H9 (cell line): ENCODE measurements at regions not wholly inside any gene's neighbourhood (a gene's known extent, or its start where the extent isn't known, plus 50 kb on each side); places are given as distances from the start of the nearest gene placed in this dataset.

Source experiments
- DNase-seq: peaks from one replicate; pipeline ENCODE4 v3.0.0-alpha.2; 2017
- H2AFZ ChIP-seq: one replicate; pipeline ENCODE4 v1.6.1; 2013; ENCODE audit warnings: mild to moderate bottlenecking, low read length, control low read depth, moderate library complexity
- H2AK5ac ChIP-seq: 2 replicates; pipeline ENCODE4 v1.6.1; 2013; ENCODE audit warnings: low read length, control low read depth, mixed read lengths; ENCODE audit not compliant: insufficient read length
- H2BK120ac ChIP-seq: one replicate; pipeline ENCODE4 v1.6.1; 2013; ENCODE audit warnings: low read depth, mild to moderate bottlenecking, low read length, control low read depth, inconsistent platforms; ENCODE audit not compliant: poor library complexity, severe bottlenecking
- H2BK12ac ChIP-seq: 2 replicates; pipeline ENCODE4 v1.6.1; 2013; ENCODE audit warnings: low read length, control low read depth, mixed read lengths, low read depth; ENCODE audit not compliant: insufficient read length
- H2BK15ac ChIP-seq: 2 replicates; pipeline ENCODE4 v1.6.1; 2013; ENCODE audit warnings: low read depth, low read length, control low read depth
- H2BK20ac ChIP-seq: one replicate; pipeline ENCODE4 v1.6.1; 2013; ENCODE audit warnings: low read depth, mild to moderate bottlenecking, low read length, control low read depth, inconsistent platforms; ENCODE audit not compliant: poor library complexity, severe bottlenecking
- H2BK5ac ChIP-seq: 2 replicates; pipeline ENCODE4 v1.6.1; 2013; ENCODE audit warnings: low read length, control low read depth, mixed read lengths; ENCODE audit not compliant: insufficient read length
- H3K14ac ChIP-seq: 2 replicates; pipeline ENCODE4 v1.6.1; 2013; ENCODE audit warnings: low read length, control low read depth; ENCODE audit not compliant: insufficient read depth
- H3K18ac ChIP-seq: 2 replicates; pipeline ENCODE4 v1.6.1; 2013; ENCODE audit warnings: low read depth, mild to moderate bottlenecking, mixed read lengths, low read length, control low read depth; ENCODE audit not compliant: insufficient read length
- H3K23ac ChIP-seq: 2 replicates; pipeline ENCODE4 v1.6.1; 2013; ENCODE audit warnings: low read length, control low read depth, mixed read lengths, low read depth; ENCODE audit not compliant: insufficient read length
- H3K23me2 ChIP-seq: 2 replicates; pipeline ENCODE4 v1.6.1; 2013; ENCODE audit warnings: low read depth, mild to moderate bottlenecking, mixed read lengths, low read length, control low read depth; ENCODE audit not compliant: insufficient read length, poor library complexity, severe bottlenecking
- H3K27ac ChIP-seq: 2 replicates; pipeline ENCODE4 v1.5.1; 2013; ENCODE audit warnings: low read length, control low read depth, mixed read lengths, low read depth; ENCODE audit not compliant: insufficient read length
- H3K27me3 ChIP-seq: 2 replicates; pipeline ENCODE4 v1.6.1; 2013; ENCODE audit warnings: low read length, control low read depth, inconsistent platforms; ENCODE audit not compliant: insufficient read depth
- H3K4ac ChIP-seq: 2 replicates; pipeline ENCODE4 v1.6.1; 2013; ENCODE audit warnings: low read depth, mild to moderate bottlenecking, control low read depth, inconsistent platforms, low read length, moderate library complexity
- H3K4me1 ChIP-seq: 2 replicates; pipeline ENCODE4 v1.6.1; 2013; ENCODE audit warnings: low read length, control low read depth, inconsistent platforms; ENCODE audit not compliant: insufficient read depth
- H3K4me2 ChIP-seq: 2 replicates; pipeline ENCODE4 v1.6.1; 2013; ENCODE audit warnings: low read length, control low read depth, mixed read lengths; ENCODE audit not compliant: insufficient read length, insufficient read depth
- H3K56ac ChIP-seq: 2 replicates; pipeline ENCODE4 v1.6.1; 2013; ENCODE audit warnings: low read depth, mild to moderate bottlenecking, mixed read lengths, low read length, control low read depth; ENCODE audit not compliant: insufficient read length
- H3K79me1 ChIP-seq: 2 replicates; pipeline ENCODE4 v1.6.1; 2013; ENCODE audit warnings: low read depth, mild to moderate bottlenecking, moderate library complexity, low read length, control low read depth, inconsistent platforms; ENCODE audit not compliant: insufficient read depth, poor library complexity, severe bottlenecking
- H3K79me2 ChIP-seq: 2 replicates; pipeline ENCODE4 v1.6.1; 2013; ENCODE audit warnings: low read length, control low read depth, inconsistent platforms; ENCODE audit not compliant: insufficient read depth
- H3K9ac ChIP-seq: 2 replicates; pipeline ENCODE4 v1.6.1; 2013; ENCODE audit warnings: low read length, control low read depth, mixed read lengths; ENCODE audit not compliant: insufficient read length; ENCODE audit errors: extremely low read depth
- H3K9me3 ChIP-seq: one replicate; pipeline ENCODE4 v1.6.1; 2013; ENCODE audit warnings: low read depth, low read length, inconsistent platforms; ENCODE audit not compliant: control insufficient read depth
- H3T11ph ChIP-seq: one replicate; pipeline ENCODE4 v1.6.1; 2013; ENCODE audit warnings: mild to moderate bottlenecking, low read length, control low read depth, inconsistent platforms
- H4K20me1 ChIP-seq: one replicate; pipeline ENCODE4 v1.6.1; 2013; ENCODE audit not compliant: control insufficient read depth, insufficient read length, insufficient read depth
- H4K5ac ChIP-seq: 2 replicates; pipeline ENCODE4 v1.6.1; 2013; ENCODE audit warnings: low read depth, mild to moderate bottlenecking, mixed read lengths, low read length, control low read depth; ENCODE audit not compliant: insufficient read length
- H4K8ac ChIP-seq: replicated peaks from 2 replicates; pipeline ENCODE4 v1.6.1; 2013; ENCODE audit warnings: low read length, control low read depth, mixed read lengths, low read depth; ENCODE audit not compliant: insufficient read length
- H4K91ac ChIP-seq: 2 replicates; pipeline ENCODE4 v1.6.1; 2013; ENCODE audit warnings: low read depth, mild to moderate bottlenecking, moderate library complexity, mixed read lengths, low read length, control low read depth; ENCODE audit not compliant: insufficient read length
- H3K27ac Mint-ChIP-seq, 3 experiments: 2 replicates in 2 of 3; 3 replicates in 1 of 3; pipeline ENCODE4 v1.8.0; 2020 to 2021; ENCODE audit warnings: mixed read lengths in 3 of 3, mild to moderate bottlenecking in 1 of 3, moderate library complexity in 1 of 3
- H3K27me3 Mint-ChIP-seq: 2 replicates; pipeline ENCODE4 v1.8.0; 2021; ENCODE audit warnings: low read depth, mild to moderate bottlenecking, moderate library complexity, mixed read lengths
- H3K36me3 Mint-ChIP-seq, 3 experiments: 2 replicates in 2 of 3; 3 replicates in 1 of 3; pipeline ENCODE4 v1.8.0; 2020 to 2021; ENCODE audit warnings: low read depth in 3 of 3, mixed read lengths in 3 of 3; ENCODE audit not compliant: insufficient read depth in 1 of 3
- H3K4me1 Mint-ChIP-seq, 2 experiments: 2 replicates each; pipeline ENCODE4 v1.8.0; 2020; ENCODE audit warnings: mixed read lengths in 2 of 2
- H3K4me3 Mint-ChIP-seq, 2 experiments: 2 replicates in 1 of 2; 3 replicates in 1 of 2; pipeline ENCODE4 v1.8.0; 2020 to 2021; ENCODE audit warnings: mild to moderate bottlenecking in 2 of 2, mixed read lengths in 2 of 2, moderate library complexity in 1 of 2
- H3K9me3 Mint-ChIP-seq, 2 experiments: 2 replicates in 1 of 2; 3 replicates in 1 of 2; pipeline ENCODE4 v1.8.0; 2020; ENCODE audit warnings: mild to moderate bottlenecking in 2 of 2, mixed read lengths in 2 of 2, moderate library complexity in 1 of 2
- CTCF ChIP-seq: fragments of 200-600 bp; sonication (generic); conservative IDR thresholded peaks from 3 replicates; pipeline ENCODE4 v1.8.0; 2021; ENCODE audit warnings: antibody characterized with exemption, mild to moderate bottlenecking
- WGBS: extraction: QIAGEN DNeasy Blood & Tissue Kit; methylation state at CpG from one replicate; pipeline ENCODE4 v1.1.7; 2013; ENCODE audit warnings: missing lambda C conversion rate, low lambda C conversion rate, mixed read lengths; ENCODE audit not compliant: insufficient read length; ENCODE audit errors: extremely low coverage; 5-methylcytosine and 5-hydroxymethylcytosine counted together

- WGBS, result no CpG with 5 or more reads among the region's 2 CpGs
- Histone ChIP-seq H3K4me1 (no peaks in the 10 kb centered on the region), H4K8ac (no peak overlapping the region), H2BK15ac (no peak overlapping the region), H2BK20ac (no peak overlapping the region), H4K20me1 (no peaks in the 10 kb centered on the region), H3K56ac (no peak overlapping the region), H2BK12ac (no peak overlapping the region), H3T11ph (no peak overlapping the region), H2AFZ (no peak overlapping the region), H3K79me1 (no peaks in the 10 kb centered on the region), H3K27me3 (no peaks in the 10 kb centered on the region), H3K79me2 (no peaks in the 10 kb centered on the region), H3K4ac (no peak overlapping the region), H3K9me3 (peaks cover 40% of the 10 kb centered on the region), H2BK5ac (no peak overlapping the region), H3K23me2 (no peaks in the 10 kb centered on the region), H3K14ac (no peak overlapping the region), H3K18ac (no peak overlapping the region), H3K27ac (no peak overlapping the region), H2BK120ac (no peak overlapping the region), H4K5ac (no peak overlapping the region), H2AK5ac (no peak overlapping the region), H3K23ac (no peak overlapping the region), H4K91ac (no peak overlapping the region), H3K9ac (no peak overlapping the region), H3K4me2 (no peak overlapping the region)
- H3K36me3 Mint-ChIP-seq, result peaks cover 0 to 1% (median 0%) of the 10 kb centered on the region in 3 experiments; a peak in 2 of 7 replicates
- no peak overlapping the region for H3K27ac Mint-ChIP-seq
- H3K9me3 Mint-ChIP-seq, result peaks cover 81 to 82% of the 10 kb centered on the region in 2 experiments
- no peak overlapping the region for H3K4me3 Mint-ChIP-seq
- no peak for DNase-seq
- TF ChIP-seq CTCF, result no peak
- peaks cover 8% of the 10 kb centered on the region for H3K27me3 Mint-ChIP-seq
- no peaks in the 10 kb centered on the region for H3K4me1 Mint-ChIP-seq
These were observed 161.2 kb downstream of the GLUD2 start for GRCh38 chrX:121208563-121208962.
